ENCODE measurements at regions not wholly inside any gene's neighbourhood (a gene's known extent, or its start where the extent isn't known, plus 50 kb on each side); places are given as distances from the start of the nearest gene placed in this dataset.

- TF ChIP-seq CTCF (IDR thresholded peaks at IDR 0.05) (no peak), POLR2A (IDR thresholded peaks at IDR 0.05) (no peak)
Measured at GRCh38 chr10:26384600-26384999, 53.5 kb upstream of the APBB1IP start.
